H9 (cell line): ENCODE measurements at regions not wholly inside any gene's neighbourhood (a gene's known extent, or its start where the extent isn't known, plus 50 kb on each side); places are given as distances from the start of the nearest gene placed in this dataset.

ENCODE experiments used
- DNase-seq: peaks from one replicate; pipeline ENCODE4 v3.0.0-alpha.2; 2017
- H2AFZ ChIP-seq: one replicate; pipeline ENCODE4 v1.6.1; 2013; ENCODE audit warnings: mild to moderate bottlenecking, low read length, control low read depth, moderate library complexity
- H2AK5ac ChIP-seq: 2 replicates; pipeline ENCODE4 v1.6.1; 2013; ENCODE audit warnings: low read length, control low read depth, mixed read lengths; ENCODE audit not compliant: insufficient read length
- H2BK120ac ChIP-seq: one replicate; pipeline ENCODE4 v1.6.1; 2013; ENCODE audit warnings: low read depth, mild to moderate bottlenecking, low read length, control low read depth, inconsistent platforms; ENCODE audit not compliant: poor library complexity, severe bottlenecking
- H2BK12ac ChIP-seq: 2 replicates; pipeline ENCODE4 v1.6.1; 2013; ENCODE audit warnings: low read length, control low read depth, mixed read lengths, low read depth; ENCODE audit not compliant: insufficient read length
- H2BK15ac ChIP-seq: 2 replicates; pipeline ENCODE4 v1.6.1; 2013; ENCODE audit warnings: low read depth, low read length, control low read depth
- H2BK20ac ChIP-seq: one replicate; pipeline ENCODE4 v1.6.1; 2013; ENCODE audit warnings: low read depth, mild to moderate bottlenecking, low read length, control low read depth, inconsistent platforms; ENCODE audit not compliant: poor library complexity, severe bottlenecking
- H2BK5ac ChIP-seq: 2 replicates; pipeline ENCODE4 v1.6.1; 2013; ENCODE audit warnings: low read length, control low read depth, mixed read lengths; ENCODE audit not compliant: insufficient read length
- H3K14ac ChIP-seq: 2 replicates; pipeline ENCODE4 v1.6.1; 2013; ENCODE audit warnings: low read length, control low read depth; ENCODE audit not compliant: insufficient read depth
- H3K18ac ChIP-seq: 2 replicates; pipeline ENCODE4 v1.6.1; 2013; ENCODE audit warnings: low read depth, mild to moderate bottlenecking, mixed read lengths, low read length, control low read depth; ENCODE audit not compliant: insufficient read length
- H3K23ac ChIP-seq: 2 replicates; pipeline ENCODE4 v1.6.1; 2013; ENCODE audit warnings: low read length, control low read depth, mixed read lengths, low read depth; ENCODE audit not compliant: insufficient read length
- H3K23me2 ChIP-seq: 2 replicates; pipeline ENCODE4 v1.6.1; 2013; ENCODE audit warnings: low read depth, mild to moderate bottlenecking, mixed read lengths, low read length, control low read depth; ENCODE audit not compliant: insufficient read length, poor library complexity, severe bottlenecking
- H3K27ac ChIP-seq: 2 replicates; pipeline ENCODE4 v1.5.1; 2013; ENCODE audit warnings: low read length, control low read depth, mixed read lengths, low read depth; ENCODE audit not compliant: insufficient read length
- H3K27me3 ChIP-seq: 2 replicates; pipeline ENCODE4 v1.6.1; 2013; ENCODE audit warnings: low read length, control low read depth, inconsistent platforms; ENCODE audit not compliant: insufficient read depth
- H3K4ac ChIP-seq: 2 replicates; pipeline ENCODE4 v1.6.1; 2013; ENCODE audit warnings: low read depth, mild to moderate bottlenecking, control low read depth, inconsistent platforms, low read length, moderate library complexity
- H3K4me1 ChIP-seq: 2 replicates; pipeline ENCODE4 v1.6.1; 2013; ENCODE audit warnings: low read length, control low read depth, inconsistent platforms; ENCODE audit not compliant: insufficient read depth
- H3K4me2 ChIP-seq: 2 replicates; pipeline ENCODE4 v1.6.1; 2013; ENCODE audit warnings: low read length, control low read depth, mixed read lengths; ENCODE audit not compliant: insufficient read length, insufficient read depth
- H3K56ac ChIP-seq: 2 replicates; pipeline ENCODE4 v1.6.1; 2013; ENCODE audit warnings: low read depth, mild to moderate bottlenecking, mixed read lengths, low read length, control low read depth; ENCODE audit not compliant: insufficient read length
- H3K79me1 ChIP-seq: 2 replicates; pipeline ENCODE4 v1.6.1; 2013; ENCODE audit warnings: low read depth, mild to moderate bottlenecking, moderate library complexity, low read length, control low read depth, inconsistent platforms; ENCODE audit not compliant: insufficient read depth, poor library complexity, severe bottlenecking
- H3K79me2 ChIP-seq: 2 replicates; pipeline ENCODE4 v1.6.1; 2013; ENCODE audit warnings: low read length, control low read depth, inconsistent platforms; ENCODE audit not compliant: insufficient read depth
- H3K9ac ChIP-seq: 2 replicates; pipeline ENCODE4 v1.6.1; 2013; ENCODE audit warnings: low read length, control low read depth, mixed read lengths; ENCODE audit not compliant: insufficient read length; ENCODE audit errors: extremely low read depth
- H3K9me3 ChIP-seq: one replicate; pipeline ENCODE4 v1.6.1; 2013; ENCODE audit warnings: low read depth, low read length, inconsistent platforms; ENCODE audit not compliant: control insufficient read depth
- H3T11ph ChIP-seq: one replicate; pipeline ENCODE4 v1.6.1; 2013; ENCODE audit warnings: mild to moderate bottlenecking, low read length, control low read depth, inconsistent platforms
- H4K20me1 ChIP-seq: one replicate; pipeline ENCODE4 v1.6.1; 2013; ENCODE audit not compliant: control insufficient read depth, insufficient read length, insufficient read depth
- H4K5ac ChIP-seq: 2 replicates; pipeline ENCODE4 v1.6.1; 2013; ENCODE audit warnings: low read depth, mild to moderate bottlenecking, mixed read lengths, low read length, control low read depth; ENCODE audit not compliant: insufficient read length
- H4K8ac ChIP-seq: replicated peaks from 2 replicates; pipeline ENCODE4 v1.6.1; 2013; ENCODE audit warnings: low read length, control low read depth, mixed read lengths, low read depth; ENCODE audit not compliant: insufficient read length
- H4K91ac ChIP-seq: 2 replicates; pipeline ENCODE4 v1.6.1; 2013; ENCODE audit warnings: low read depth, mild to moderate bottlenecking, moderate library complexity, mixed read lengths, low read length, control low read depth; ENCODE audit not compliant: insufficient read length
- H3K27ac Mint-ChIP-seq, 3 experiments: 2 replicates in 2 of 3; 3 replicates in 1 of 3; pipeline ENCODE4 v1.8.0; 2020 to 2021; ENCODE audit warnings: mixed read lengths in 3 of 3, mild to moderate bottlenecking in 1 of 3, moderate library complexity in 1 of 3
- H3K27me3 Mint-ChIP-seq: 2 replicates; pipeline ENCODE4 v1.8.0; 2021; ENCODE audit warnings: low read depth, mild to moderate bottlenecking, moderate library complexity, mixed read lengths
- H3K36me3 Mint-ChIP-seq, 3 experiments: 2 replicates in 2 of 3; 3 replicates in 1 of 3; pipeline ENCODE4 v1.8.0; 2020 to 2021; ENCODE audit warnings: low read depth in 3 of 3, mixed read lengths in 3 of 3; ENCODE audit not compliant: insufficient read depth in 1 of 3
- H3K4me1 Mint-ChIP-seq, 2 experiments: 2 replicates each; pipeline ENCODE4 v1.8.0; 2020; ENCODE audit warnings: mixed read lengths in 2 of 2
- H3K4me3 Mint-ChIP-seq, 2 experiments: 2 replicates in 1 of 2; 3 replicates in 1 of 2; pipeline ENCODE4 v1.8.0; 2020 to 2021; ENCODE audit warnings: mild to moderate bottlenecking in 2 of 2, mixed read lengths in 2 of 2, moderate library complexity in 1 of 2
- H3K9me3 Mint-ChIP-seq, 2 experiments: 2 replicates in 1 of 2; 3 replicates in 1 of 2; pipeline ENCODE4 v1.8.0; 2020; ENCODE audit warnings: mild to moderate bottlenecking in 2 of 2, mixed read lengths in 2 of 2, moderate library complexity in 1 of 2
- WGBS: extraction: QIAGEN DNeasy Blood & Tissue Kit; methylation state at CpG from one replicate; pipeline ENCODE4 v1.1.7; 2013; ENCODE audit warnings: missing lambda C conversion rate, low lambda C conversion rate, mixed read lengths; ENCODE audit not compliant: insufficient read length; ENCODE audit errors: extremely low coverage; 5-methylcytosine and 5-hydroxymethylcytosine counted together
- TF ChIP-seq, protein P1 (sequence below): fragments of 200-600 bp; sonication (generic); conservative IDR thresholded peaks from 3 replicates; pipeline ENCODE4 v1.8.0; 2021; ENCODE audit warnings: antibody characterized with exemption, mild to moderate bottlenecking

DNA sequence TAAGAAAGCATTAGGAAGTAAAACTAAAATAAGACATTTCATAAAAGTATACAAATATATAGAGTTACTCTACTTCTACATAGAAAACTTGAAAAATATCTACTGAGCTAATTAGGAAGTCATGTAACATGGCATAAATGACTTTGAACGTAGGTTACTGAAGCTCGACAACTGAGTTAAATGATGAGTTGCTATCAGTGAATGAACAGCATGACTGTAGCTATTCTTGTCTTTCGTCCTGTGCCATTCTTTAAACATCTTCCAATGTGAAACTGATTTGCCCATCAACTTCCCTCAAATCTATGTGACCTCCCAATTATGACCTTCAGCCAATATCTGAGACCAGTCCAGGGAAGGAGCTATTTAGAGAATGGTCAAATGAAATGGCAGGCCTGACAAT lies 113.5 kb upstream of the NEBL start:
- peaks cover 3 to 4% of the 10 kb centered on the region in 2 experiments; a peak in 1 of 4 replicates for H3K4me1 Mint-ChIP-seq
- no peaks in the 10 kb centered on the region for H3K27me3 Mint-ChIP-seq
- H3K9me3 ChIP-seq, result no peaks in the 10 kb centered on the region
- H3K27me3 ChIP-seq, result no peaks in the 10 kb centered on the region
- no peak overlapping the region for H3K9ac ChIP-seq
- H2BK15ac ChIP-seq, result no peak overlapping the region
- no peak overlapping the region for H4K5ac ChIP-seq
- H3K9me3 Mint-ChIP-seq, result no peaks in the 10 kb centered on the region
- H3K14ac ChIP-seq, result no peak overlapping the region
- no peak overlapping the region for H3T11ph ChIP-seq
- no peaks in the 10 kb centered on the region for H3K23me2 ChIP-seq
- H2BK120ac ChIP-seq, result no peak overlapping the region
- H4K91ac ChIP-seq, result no peak overlapping the region
- TF ChIP-seq, protein P1, sequence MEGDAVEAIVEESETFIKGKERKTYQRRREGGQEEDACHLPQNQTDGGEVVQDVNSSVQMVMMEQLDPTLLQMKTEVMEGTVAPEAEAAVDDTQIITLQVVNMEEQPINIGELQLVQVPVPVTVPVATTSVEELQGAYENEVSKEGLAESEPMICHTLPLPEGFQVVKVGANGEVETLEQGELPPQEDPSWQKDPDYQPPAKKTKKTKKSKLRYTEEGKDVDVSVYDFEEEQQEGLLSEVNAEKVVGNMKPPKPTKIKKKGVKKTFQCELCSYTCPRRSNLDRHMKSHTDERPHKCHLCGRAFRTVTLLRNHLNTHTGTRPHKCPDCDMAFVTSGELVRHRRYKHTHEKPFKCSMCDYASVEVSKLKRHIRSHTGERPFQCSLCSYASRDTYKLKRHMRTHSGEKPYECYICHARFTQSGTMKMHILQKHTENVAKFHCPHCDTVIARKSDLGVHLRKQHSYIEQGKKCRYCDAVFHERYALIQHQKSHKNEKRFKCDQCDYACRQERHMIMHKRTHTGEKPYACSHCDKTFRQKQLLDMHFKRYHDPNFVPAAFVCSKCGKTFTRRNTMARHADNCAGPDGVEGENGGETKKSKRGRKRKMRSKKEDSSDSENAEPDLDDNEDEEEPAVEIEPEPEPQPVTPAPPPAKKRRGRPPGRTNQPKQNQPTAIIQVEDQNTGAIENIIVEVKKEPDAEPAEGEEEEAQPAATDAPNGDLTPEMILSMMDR, result no peak
- no peak overlapping the region for H2BK5ac ChIP-seq
- H3K4me3 Mint-ChIP-seq, result no peak overlapping the region
- no peak overlapping the region for H4K8ac ChIP-seq
- DNase-seq, result no peak
- no peak overlapping the region for H2AK5ac ChIP-seq
- no peak overlapping the region for H3K27ac ChIP-seq
- H3K79me2 ChIP-seq, result no peaks in the 10 kb centered on the region
- no peak overlapping the region for H3K23ac ChIP-seq
- H3K18ac ChIP-seq, result no peak overlapping the region
- H3K79me1 ChIP-seq, result no peaks in the 10 kb centered on the region
- H2BK20ac ChIP-seq, result no peak overlapping the region
- no peak overlapping the region for H2BK12ac ChIP-seq
- no peaks in the 10 kb centered on the region for H3K36me3 Mint-ChIP-seq
- no peak overlapping the region for H3K56ac ChIP-seq
- no peak overlapping the region for H3K4ac ChIP-seq
- no peak overlapping the region for H3K4me2 ChIP-seq
- H3K4me1 ChIP-seq, result no peaks in the 10 kb centered on the region; the same call in 1 of the 2 replicates
- WGBS, result no CpG with 5 or more reads among the region's 3 CpGs
- H2AFZ ChIP-seq, result no peak overlapping the region
- H3K27ac Mint-ChIP-seq, result no peak overlapping the region
- no peaks in the 10 kb centered on the region for H4K20me1 ChIP-seq
